ENCODE measurements at regions not wholly inside any gene's neighbourhood (a gene's known extent, or its start where the extent isn't known, plus 50 kb on each side); places are given as distances from the start of the nearest gene placed in this dataset.
"Not testable (repeated sequence)": the region's sequence is repeated elsewhere in the genome, so short reads cannot be mapped to it uniquely, and the experiment has no call there.

DNA sequence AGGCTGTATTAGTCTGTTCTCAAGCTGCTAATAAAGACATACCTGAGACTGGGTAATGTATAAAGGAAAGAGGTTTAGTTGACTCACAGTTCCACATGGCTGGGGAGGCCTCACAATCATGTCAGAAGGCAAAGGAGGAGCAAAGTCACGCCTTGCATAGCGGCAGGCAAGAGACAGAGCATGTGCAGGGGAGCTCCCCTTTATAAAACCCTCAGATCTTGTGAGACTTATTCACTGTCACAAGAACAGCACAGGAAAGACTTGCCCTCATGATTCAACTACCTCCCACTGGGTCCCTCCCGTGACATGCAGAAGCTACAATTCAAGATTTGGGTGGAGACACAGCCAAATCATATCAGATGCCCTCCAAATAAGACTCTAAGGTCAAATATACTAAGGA, 139.4 kb upstream of the TOP1 start:
- DNase-seq: not testable (repeated sequence)

GRCh38 chr20:40890181-40890580, 138.4 kb upstream of the TOP1 start:
- no peak for DNase-seq

DNA sequence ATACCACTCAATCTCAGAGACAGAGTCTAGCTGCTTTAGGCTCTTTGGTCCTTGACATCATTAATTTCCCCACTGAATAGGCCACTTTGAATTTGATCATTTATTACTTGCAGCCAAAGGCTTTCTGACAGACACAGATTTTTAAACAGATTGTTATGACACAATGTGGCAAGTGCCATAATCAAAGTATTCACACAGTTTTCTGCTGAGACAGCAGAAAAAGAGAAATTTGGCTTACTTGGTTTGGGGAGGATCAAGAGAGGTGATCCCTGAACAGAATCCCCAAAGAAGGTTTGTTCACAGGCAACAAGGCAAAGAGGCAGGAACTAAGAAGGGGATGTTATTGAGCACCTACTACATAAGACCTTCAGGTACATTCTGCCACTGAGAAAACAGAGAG, 138.0 kb upstream of the TOP1 start:
- no peak for DNase-seq

- DNase-seq: no peak
These were observed 137.3 kb upstream of the TOP1 start for GRCh38 chr20:40891351-40891750.

DNA sequence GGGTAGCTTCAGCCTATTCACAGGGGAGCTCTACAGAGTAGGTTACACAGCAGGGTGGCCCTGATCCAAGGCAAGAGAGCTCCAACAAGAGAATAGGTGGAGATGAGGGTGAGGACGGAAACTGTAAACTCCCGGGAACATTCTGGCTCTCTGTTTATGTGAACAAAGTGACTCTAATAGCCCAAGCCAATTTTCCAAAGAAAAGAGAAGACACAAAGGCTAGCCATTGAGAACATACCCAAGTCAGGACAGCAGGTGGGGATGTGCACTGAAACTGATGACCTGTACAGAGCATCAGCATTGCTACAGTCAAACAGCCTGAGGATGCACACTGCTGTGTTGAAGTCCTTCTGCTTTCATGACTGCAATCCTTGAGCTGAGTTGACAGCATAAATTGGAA, 136.0 kb upstream of the TOP1 start:
- no peak for DNase-seq

DNA sequence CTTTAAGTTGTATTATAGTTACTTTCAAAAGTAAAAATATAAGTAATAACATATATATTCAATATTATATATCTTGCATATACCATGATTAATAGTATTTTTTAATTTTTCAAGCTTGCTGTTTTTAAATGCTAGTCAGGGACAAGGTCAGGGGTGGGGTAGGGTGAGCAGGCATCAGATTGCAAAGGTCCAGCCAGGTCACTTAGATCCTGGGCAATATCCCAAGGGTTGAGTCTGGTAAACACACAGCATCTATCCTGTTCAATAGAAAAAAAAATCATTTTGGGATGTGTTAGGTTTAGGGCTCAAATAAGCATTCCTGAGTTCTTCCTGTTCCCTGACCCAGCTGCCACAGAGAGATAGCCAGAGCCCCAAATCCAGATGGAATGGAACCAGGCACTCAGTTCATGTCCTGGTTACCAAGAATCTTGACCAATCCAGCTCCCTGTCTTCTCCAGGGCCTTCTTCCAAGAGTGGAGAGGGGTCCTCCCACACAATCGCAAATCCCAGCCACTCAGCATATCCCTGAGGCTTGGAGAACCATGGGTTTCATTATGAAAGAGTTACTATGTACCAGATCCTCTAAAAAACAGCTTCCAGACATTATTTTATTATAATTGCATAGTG, 134.9 kb upstream of the TOP1 start:
- DNase-seq: no peak

DNA sequence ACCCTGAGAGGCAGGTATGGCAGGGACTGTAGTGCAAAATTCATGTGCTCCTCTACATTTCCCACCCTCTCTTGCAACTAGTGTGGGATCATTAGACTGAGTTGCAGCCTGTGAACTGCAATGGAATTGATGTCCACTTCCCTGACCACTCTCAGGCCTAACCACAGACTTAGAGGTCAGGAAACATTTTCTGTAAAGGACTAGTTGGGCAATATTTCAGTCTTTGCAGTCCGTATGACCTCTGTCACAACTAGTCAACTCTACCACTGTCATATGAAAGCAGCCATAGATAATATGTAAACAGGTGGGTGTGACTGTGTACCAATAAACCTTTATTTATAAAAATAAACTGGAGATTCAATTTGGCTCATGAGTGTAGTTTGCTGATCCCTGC, 134.4 kb upstream of the TOP1 start:
- no peak for DNase-seq

- no peak for DNase-seq
These were observed 133.4 kb upstream of the TOP1 start for GRCh38 chr20:40895182-40895581.

DNA sequence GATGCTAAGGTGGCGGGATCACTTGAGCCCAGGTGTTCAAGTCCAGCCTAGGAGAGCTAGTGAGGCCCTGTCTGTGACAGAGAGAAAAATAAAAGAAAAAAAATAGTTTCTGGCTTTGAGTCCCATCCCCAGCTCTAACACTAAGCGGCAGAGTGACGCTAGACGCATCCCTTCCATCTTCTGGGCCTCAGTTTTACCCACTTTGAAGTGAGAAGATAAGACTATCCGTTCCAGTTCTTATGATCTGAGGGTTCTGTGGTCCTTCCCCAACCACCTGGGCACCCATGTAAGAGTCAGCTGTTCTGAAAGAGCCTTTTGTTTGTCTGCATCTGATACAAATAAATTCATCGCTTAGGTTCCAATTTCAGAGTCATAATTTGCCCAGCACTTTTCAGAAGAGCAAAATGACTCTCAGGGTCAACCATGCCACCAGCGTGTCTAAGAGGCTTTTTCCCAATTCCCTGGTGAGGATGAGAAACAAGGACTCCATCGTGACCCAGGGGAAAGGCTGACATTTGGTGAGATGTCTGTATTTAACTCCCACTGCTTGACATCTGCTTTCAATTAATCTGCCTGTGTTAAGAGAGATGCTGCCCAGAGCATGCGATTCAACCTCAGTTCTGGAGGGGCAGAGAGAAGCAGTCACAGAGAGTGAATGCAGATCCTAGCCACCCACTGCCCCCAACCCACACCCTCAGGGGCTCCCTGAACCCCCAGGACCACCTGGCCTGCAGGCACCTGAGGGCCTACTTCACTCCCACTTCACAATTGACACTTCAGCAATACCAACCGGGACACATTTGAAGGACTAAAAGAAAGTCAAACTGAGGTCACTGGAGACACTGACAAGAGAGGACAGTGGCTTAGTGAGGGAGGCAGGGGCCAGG, 131.6 kb upstream of the TOP1 start:
- no peak for DNase-seq

- no peak for DNase-seq
These were observed 129.3 kb upstream of the TOP1 start for GRCh38 chr20:40899344-40899743.

- DNase-seq: no peak
These were observed 127.9 kb upstream of the TOP1 start for GRCh38 chr20:40900666-40901215.

- peak in 5 of 56 donors; percentile 1 to 26 (median 5) for DNase-seq
These were observed 126.0 kb upstream of the TOP1 start for GRCh38 chr20:40902661-40903060.

- no peak for DNase-seq
These were observed 120.3 kb upstream of the TOP1 start for GRCh38 chr20:40908309-40908708.

DNA sequence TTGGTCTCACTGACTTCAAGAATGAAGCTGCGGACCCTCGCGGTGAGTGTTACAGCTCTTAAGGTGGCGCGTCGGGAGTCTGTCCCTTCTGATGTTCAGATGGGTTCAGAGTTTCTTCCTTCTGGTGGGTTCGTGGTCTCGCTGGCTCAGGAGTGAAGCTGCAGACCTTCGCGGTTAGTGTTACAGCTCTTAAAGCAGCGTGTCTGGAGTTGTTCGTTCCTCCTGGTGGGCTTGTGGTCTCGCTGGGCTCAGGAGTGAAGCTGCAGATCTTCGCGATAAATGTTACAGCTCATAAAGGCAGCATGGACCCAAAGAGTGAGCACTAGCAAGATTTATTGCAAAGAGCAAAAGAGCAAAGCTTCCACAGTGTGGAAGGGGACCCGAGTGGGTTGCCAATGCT, 119.1 kb upstream of the TOP1 start:
- not testable (repeated sequence) for DNase-seq

DNA sequence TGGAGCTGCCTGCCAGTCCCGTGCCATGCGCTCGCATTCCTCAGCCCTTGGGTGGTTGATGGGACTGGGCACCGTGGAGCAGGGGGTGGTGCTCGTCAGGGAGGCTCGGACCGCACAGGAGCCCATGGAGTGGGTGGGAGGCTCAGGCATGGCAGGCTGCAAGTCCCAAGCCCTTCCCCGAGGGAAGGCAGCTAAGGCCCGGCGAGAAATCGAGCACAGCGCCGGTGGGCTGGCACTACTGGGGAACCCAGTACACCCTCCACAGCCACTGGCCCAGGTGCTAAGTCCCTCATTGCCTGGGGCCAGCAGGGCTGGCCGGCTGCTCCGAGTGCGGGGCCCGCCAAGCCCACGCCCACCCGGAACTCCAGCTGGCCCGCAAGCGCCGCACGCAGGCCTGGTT, 118.2 kb upstream of the TOP1 start:
- not testable (repeated sequence) for DNase-seq

DNA sequence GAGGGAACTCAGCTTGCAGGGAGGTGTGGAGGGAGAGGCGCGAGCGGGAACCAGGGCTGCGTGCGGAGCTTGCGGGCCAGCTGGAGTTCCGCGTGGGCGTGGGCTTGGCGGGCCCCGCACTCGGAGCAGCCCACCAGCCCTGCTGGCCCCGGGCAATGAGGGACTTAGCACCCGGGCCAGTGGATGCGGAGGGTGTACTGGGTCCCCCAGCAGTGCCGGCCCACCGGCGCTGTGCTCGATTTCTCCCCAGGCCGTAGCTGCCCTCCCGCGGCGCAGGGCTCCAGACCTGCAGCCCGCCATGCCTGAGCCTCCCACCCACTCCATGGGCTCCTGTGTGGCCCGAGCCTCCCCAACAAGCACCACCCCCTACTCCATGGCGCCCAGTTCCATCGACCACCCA, 117.5 kb upstream of the TOP1 start:
- not testable (repeated sequence) for DNase-seq

GRCh38 chr20:40913224-40914185, 115.1 kb upstream of the TOP1 start:
- no peak for DNase-seq

- no peak for DNase-seq
These were observed 112.9 kb upstream of the TOP1 start for GRCh38 chr20:40915756-40916155.

- DNase-seq: no peak
These were observed 112.3 kb upstream of the TOP1 start for GRCh38 chr20:40916276-40916675.

- DNase-seq: no peak
These were observed 108.3 kb upstream of the TOP1 start for GRCh38 chr20:40920291-40920690.

DNA sequence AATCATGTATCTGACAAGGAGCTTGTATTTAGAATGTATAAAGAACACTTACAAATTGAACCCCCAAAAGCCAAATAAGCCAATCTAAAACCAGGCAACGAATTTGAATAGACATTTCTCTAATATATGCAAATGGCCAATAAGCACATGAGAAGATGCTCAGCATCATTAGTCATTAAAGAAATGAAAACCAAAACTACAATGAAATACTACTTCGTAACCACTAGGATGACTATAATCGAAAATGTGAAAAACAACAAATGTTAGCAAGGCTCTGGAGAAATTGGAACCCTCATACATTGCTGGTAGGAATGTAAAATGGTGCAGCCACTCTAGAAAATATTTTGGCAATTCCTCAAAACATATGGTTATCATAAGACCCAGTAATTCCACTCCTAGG, 105.8 kb upstream of the TOP1 start:
- DNase-seq: no peak

Data from amygdala (tissue), 56 donors.